A204.1 (cell line): ENCODE measurements at regions not wholly inside any gene's neighbourhood (a gene's known extent, or its start where the extent isn't known, plus 50 kb on each side); places are given as distances from the start of the nearest gene placed in this dataset.

Source experiments
- FAIRE-seq: peaks from 2 replicates; lab custom pipeline; 2012; peaks lifted over from hg19 to GRCh38; lab: Jason Lieb, UNC

- FAIRE-seq: no peak
These were observed 131.5 kb downstream of the FAM161A start for GRCh38 chr2:61722318-61722717.

GRCh38 chr2:61721382-61721781, 132.5 kb downstream of the FAM161A start:
- FAIRE-seq: no peak

- FAIRE-seq: no peak
These were observed 132.9 kb downstream of the FAM161A start for GRCh38 chr2:61720911-61721310.

GRCh38 chr2:61718965-61719364, 134.9 kb downstream of the FAM161A start:
- no peak for FAIRE-seq

- no peak for FAIRE-seq
These were observed 138.4 kb downstream of the FAM161A start for GRCh38 chr2:61715506-61715905.

GRCh38 chr2:61714210-61714609, 139.7 kb downstream of the FAM161A start:
- no peak for FAIRE-seq

- no peak for FAIRE-seq
These were observed 140.4 kb downstream of the FAM161A start for GRCh38 chr2:61713457-61713856.

GRCh38 chr2:61712060-61712459, 141.8 kb downstream of the FAM161A start:
- FAIRE-seq: no peak

- FAIRE-seq: no peak
These were observed 143.1 kb downstream of the FAM161A start for GRCh38 chr2:61710711-61711110.

- no peak for FAIRE-seq
These were observed 145.6 kb downstream of the FAM161A start for GRCh38 chr2:61707984-61708852.

GRCh38 chr2:61705625-61706024, 148.2 kb downstream of the FAM161A start:
- no peak for FAIRE-seq

GRCh38 chr2:61704364-61704763, 149.5 kb downstream of the FAM161A start:
- no peak for FAIRE-seq

- no peak for FAIRE-seq
These were observed 151.8 kb downstream of the FAM161A start for GRCh38 chr2:61702088-61702467.

- no peak for FAIRE-seq
These were observed 153.4 kb downstream of the FAM161A start for GRCh38 chr2:61700464-61700863.

GRCh38 chr2:61694312-61695274, 156.4 kb upstream of the XPO1 start:
- no peak for FAIRE-seq

- no peak for FAIRE-seq
These were observed 155.6 kb upstream of the XPO1 start for GRCh38 chr2:61693744-61694143.

GRCh38 chr2:61690078-61690596, 152.0 kb upstream of the XPO1 start:
- no peak for FAIRE-seq

GRCh38 chr2:61689568-61689967, 151.4 kb upstream of the XPO1 start:
- no peak for FAIRE-seq

- FAIRE-seq: no peak
These were observed 150.5 kb upstream of the XPO1 start for GRCh38 chr2:61688369-61689334.

GRCh38 chr2:61679096-61679495, 140.9 kb upstream of the XPO1 start:
- no peak for FAIRE-seq

GRCh38 chr2:61677942-61678341, 139.8 kb upstream of the XPO1 start:
- no peak for FAIRE-seq

- FAIRE-seq: no peak
These were observed 139.2 kb upstream of the XPO1 start for GRCh38 chr2:61677306-61677705.
